Stomach smooth muscle (tissue), 2 donors: ENCODE measurements at regions not wholly inside any gene's neighbourhood (a gene's known extent, or its start where the extent isn't known, plus 50 kb on each side); places are given as distances from the start of the nearest gene placed in this dataset.

Experiments
- H3K27ac ChIP-seq: one replicate; pipeline ENCODE4 v1.7.0; 2013; ENCODE audit warnings: mild to moderate bottlenecking, low read length, inconsistent platforms
- H3K27me3 ChIP-seq, 2 donors: one replicate each; pipeline ENCODE4 v1.7.0; 2013; ENCODE audit warnings: low read length in 2 of 2; ENCODE audit not compliant: insufficient read depth in 2 of 2, control insufficient read depth in 1 of 2
- H3K36me3 ChIP-seq, 2 donors: one replicate each; pipeline ENCODE4 v1.7.0; 2013; ENCODE audit warnings: low read length in 2 of 2; ENCODE audit not compliant: control insufficient read depth in 2 of 2, insufficient read depth in 2 of 2
- H3K4me1 ChIP-seq: one replicate; pipeline ENCODE4 v1.7.0; 2013; ENCODE audit warnings: low read length; ENCODE audit not compliant: control insufficient read depth, insufficient read depth
- H3K4me3 ChIP-seq, 2 donors: one replicate each; pipeline ENCODE4 v1.7.0; 2013; ENCODE audit warnings: low read length in 2 of 2
- H3K9ac ChIP-seq, 2 donors: one replicate each; pipeline ENCODE4 v1.7.0; 2013; ENCODE audit warnings: low read length in 2 of 2, mild to moderate bottlenecking in 1 of 2
- H3K9me3 ChIP-seq, 2 donors: one replicate each; pipeline ENCODE4 v1.7.0; 2013; ENCODE audit warnings: low read length in 2 of 2; ENCODE audit not compliant: control insufficient read depth in 2 of 2
- donor health status: healthy.
- donor health status: Pancreatic carcinoma.

- H3K9me3 ChIP-seq, result no peaks in the 10 kb centered on the region
- no peak overlapping the region for H3K4me3 ChIP-seq
- no peaks in the 10 kb centered on the region for H3K27me3 ChIP-seq
- H3K27ac ChIP-seq, result no peak overlapping the region
- H3K4me1 ChIP-seq, result no peaks in the 10 kb centered on the region
- no peaks in the 10 kb centered on the region for H3K36me3 ChIP-seq
- no peak overlapping the region for H3K9ac ChIP-seq
Observed at GRCh38 chr2:21544392-21544791, 420.6 kb downstream of the TDRD15 start.

- H3K36me3 ChIP-seq, result no peaks in the 10 kb centered on the region
- no peaks in the 10 kb centered on the region for H3K9me3 ChIP-seq
- no peaks in the 10 kb centered on the region for H3K27me3 ChIP-seq
- no peaks in the 10 kb centered on the region for H3K4me1 ChIP-seq
- no peak overlapping the region for H3K27ac ChIP-seq
- H3K9ac ChIP-seq, result no peak overlapping the region
- no peak overlapping the region for H3K4me3 ChIP-seq
Observed at GRCh38 chr2:21552981-21553380, 429.2 kb downstream of the TDRD15 start.

DNA sequence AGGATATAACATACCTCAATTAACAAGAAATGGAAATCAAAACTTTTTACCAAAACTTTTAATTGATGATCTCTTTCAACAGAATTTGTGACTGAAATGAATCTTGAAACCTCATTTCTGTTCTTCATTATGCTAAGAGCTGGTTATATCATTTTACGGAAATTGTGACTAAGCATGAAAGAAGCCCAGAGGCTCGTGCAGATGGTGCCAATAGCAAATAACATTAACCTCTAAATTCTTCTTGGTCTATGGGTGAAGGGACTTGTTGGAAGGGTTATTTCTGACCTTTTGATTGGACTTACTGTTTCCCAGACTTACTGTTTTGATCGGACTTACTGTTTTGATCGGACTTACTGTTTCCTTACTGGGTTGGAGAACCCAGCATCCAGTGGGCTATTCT is 435.6 kb downstream of the TDRD15 start:
- Histone ChIP-seq H3K9me3 (no peaks in the 10 kb centered on the region), H3K36me3 (no peaks in the 10 kb centered on the region), H3K27ac (no peak overlapping the region), H3K4me1 (no peaks in the 10 kb centered on the region), H3K27me3 (no peaks in the 10 kb centered on the region), H3K4me3 (no peak overlapping the region), H3K9ac (no peak overlapping the region)

DNA sequence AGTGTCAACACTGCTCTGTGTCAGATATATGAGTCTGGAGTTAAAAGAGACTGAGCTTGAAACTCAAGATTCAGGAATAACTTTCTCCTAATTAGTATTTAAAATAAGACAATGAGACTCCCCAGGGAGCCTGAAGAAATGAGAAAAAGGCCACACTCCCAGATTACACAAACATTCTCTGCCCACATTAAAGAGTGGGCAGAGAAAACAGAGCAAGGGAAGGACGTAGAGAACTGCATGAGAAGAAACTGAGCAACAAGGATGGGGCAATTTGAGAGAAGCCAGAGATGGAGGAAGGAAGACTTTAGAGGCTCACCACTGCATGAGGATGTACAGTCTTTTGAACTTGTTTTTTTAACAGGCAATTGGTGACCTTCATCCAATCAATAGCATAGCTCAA is 438.2 kb downstream of the TDRD15 start:
- Histone ChIP-seq H3K27ac (no peak overlapping the region), H3K36me3 (no peaks in the 10 kb centered on the region), H3K4me3 (no peak overlapping the region), H3K4me1 (no peaks in the 10 kb centered on the region), H3K9ac (no peak overlapping the region), H3K27me3 (no peaks in the 10 kb centered on the region), H3K9me3 (no peaks in the 10 kb centered on the region)

- Histone ChIP-seq H3K4me3 (no peak overlapping the region), H3K27me3 (no peaks in the 10 kb centered on the region), H3K36me3 (no peaks in the 10 kb centered on the region), H3K4me1 (no peaks in the 10 kb centered on the region), H3K9me3 (no peaks in the 10 kb centered on the region), H3K27ac (no peak overlapping the region), H3K9ac (no peak overlapping the region)
Observed at GRCh38 chr2:21567395-21567794, 443.6 kb downstream of the TDRD15 start.

DNA sequence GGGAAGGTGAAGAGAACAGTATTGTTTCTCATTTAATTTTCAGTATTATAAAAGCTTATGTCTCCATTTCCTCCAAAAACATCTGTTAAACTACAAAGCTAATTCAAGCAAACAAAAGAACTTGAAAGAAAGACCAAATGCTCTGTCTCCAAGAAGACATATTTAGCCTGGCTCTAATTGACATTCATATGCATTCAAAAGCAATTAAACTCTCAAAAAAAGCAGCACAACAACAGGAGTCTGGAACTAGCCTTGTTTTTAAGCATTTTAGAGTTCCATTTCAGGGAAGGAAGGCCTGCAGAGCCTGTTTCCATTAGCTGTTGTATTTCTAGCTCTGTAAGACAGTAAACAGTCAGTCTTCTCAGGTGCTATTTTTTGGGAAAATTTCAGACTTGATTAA is 447.9 kb downstream of the TDRD15 start:
- no peaks in the 10 kb centered on the region for H3K9me3 ChIP-seq
- H3K27ac ChIP-seq, result no peak overlapping the region
- no peak overlapping the region for H3K9ac ChIP-seq

GRCh38 chr2:21580391-21580790 is 456.6 kb downstream of the TDRD15 start:
- Histone ChIP-seq H3K9ac (no peak overlapping the region), H3K27ac (no peak overlapping the region)

More for the DNA sequence above, 447.9 kb downstream of the TDRD15 start:
- Histone ChIP-seq H3K4me3 (no peak overlapping the region), H3K27me3 (no peaks in the 10 kb centered on the region), H3K4me1 (no peaks in the 10 kb centered on the region), H3K36me3 (no peaks in the 10 kb centered on the region)

GRCh38 chr2:21585881-21586280 is 462.1 kb downstream of the TDRD15 start:
- Histone ChIP-seq H3K4me3 (no peak overlapping the region), H3K9ac (no peak overlapping the region), H3K4me1 (no peaks in the 10 kb centered on the region), H3K27me3 (no peaks in the 10 kb centered on the region), H3K9me3 (no peaks in the 10 kb centered on the region), H3K36me3 (no peaks in the 10 kb centered on the region), H3K27ac (no peak overlapping the region)

More at GRCh38 chr2:21580391-21580790, 456.6 kb downstream of the TDRD15 start:
- Histone ChIP-seq H3K4me3 (no peak overlapping the region), H3K27me3 (no peaks in the 10 kb centered on the region), H3K9me3 (no peaks in the 10 kb centered on the region), H3K36me3 (no peaks in the 10 kb centered on the region), H3K4me1 (no peaks in the 10 kb centered on the region)

DNA sequence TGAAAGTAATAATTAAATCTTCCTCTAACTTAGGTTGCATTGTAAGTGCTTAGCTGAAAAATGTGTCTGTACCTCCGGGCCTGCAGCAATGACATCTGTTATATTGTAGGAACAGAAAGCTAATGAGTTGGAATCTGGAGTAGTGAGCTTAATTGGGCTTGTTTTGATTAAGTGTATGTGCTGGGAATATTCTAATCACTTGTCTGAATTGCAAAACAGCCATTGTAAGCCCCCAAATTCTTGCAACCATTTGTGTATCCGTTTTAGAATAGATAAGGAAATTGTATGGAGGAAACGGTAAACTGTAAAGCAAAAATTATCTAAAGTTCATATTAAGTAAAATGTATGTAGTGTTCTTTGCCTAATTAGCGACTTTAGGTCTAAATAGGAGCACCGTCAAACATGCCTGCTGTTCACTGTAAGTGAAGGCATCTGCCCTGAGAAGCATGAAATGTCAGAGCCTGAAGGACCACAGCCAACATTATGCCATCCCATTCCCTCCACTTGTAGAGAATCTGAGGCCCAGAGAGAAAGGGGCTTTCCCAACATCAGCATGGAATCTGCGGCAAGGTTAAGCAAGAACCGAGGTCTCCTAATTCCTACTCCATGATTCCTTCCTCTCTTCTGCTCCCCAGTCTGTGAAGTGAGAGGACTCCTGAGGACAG is 466.4 kb downstream of the TDRD15 start:
- Histone ChIP-seq H3K4me3 (no peak overlapping the region), H3K36me3 (no peaks in the 10 kb centered on the region), H3K9me3 (no peaks in the 10 kb centered on the region), H3K27ac (no peak overlapping the region), H3K4me1 (no peaks in the 10 kb centered on the region), H3K9ac (no peak overlapping the region), H3K27me3 (no peaks in the 10 kb centered on the region)

GRCh38 chr2:21591926-21592325 is 468.2 kb downstream of the TDRD15 start:
- H3K36me3 ChIP-seq, result no peaks in the 10 kb centered on the region
- H3K4me3 ChIP-seq, result no peak overlapping the region
- H3K9me3 ChIP-seq, result peaks cover 0 to 2% of the 10 kb centered on the region in 2 donors
- no peak overlapping the region for H3K9ac ChIP-seq
- H3K27me3 ChIP-seq, result no peaks in the 10 kb centered on the region
- no peaks in the 10 kb centered on the region for H3K4me1 ChIP-seq
- H3K27ac ChIP-seq, result no peak overlapping the region

DNA sequence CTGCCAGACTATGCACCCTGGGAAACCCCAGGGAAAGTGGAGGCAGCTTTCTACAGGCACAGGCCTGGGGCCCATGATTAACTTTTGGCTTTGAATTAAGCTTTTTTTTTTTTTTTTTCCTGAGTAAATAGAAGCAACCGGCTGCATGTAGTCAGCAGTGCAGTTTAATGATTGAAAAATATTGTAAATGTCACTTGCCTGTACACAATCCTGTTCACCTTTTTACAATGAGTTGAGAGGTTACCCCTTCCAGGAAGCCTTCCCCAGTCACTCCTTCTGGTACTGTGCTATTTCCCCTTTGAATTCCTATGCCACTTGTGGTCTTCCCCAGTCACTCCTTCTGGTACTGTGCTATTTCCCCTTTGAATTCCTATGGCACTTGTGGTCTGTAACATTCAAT is 475.6 kb downstream of the TDRD15 start:
- no peaks in the 10 kb centered on the region for H3K27me3 ChIP-seq

More for the DNA sequence above, 475.6 kb downstream of the TDRD15 start:
- H3K27ac ChIP-seq, result no peak overlapping the region
- peaks cover 0 to 5% of the 10 kb centered on the region in 2 donors for H3K9me3 ChIP-seq
- no peak overlapping the region for H3K4me3 ChIP-seq
- H3K36me3 ChIP-seq, result no peaks in the 10 kb centered on the region
- no peak overlapping the region for H3K9ac ChIP-seq
- no peaks in the 10 kb centered on the region for H3K4me1 ChIP-seq
